ENCODE measurements at regions not wholly inside any gene's neighbourhood (a gene's known extent, or its start where the extent isn't known, plus 50 kb on each side); places are given as distances from the start of the nearest gene placed in this dataset.
"Not testable (repeated sequence)": the region's sequence is repeated elsewhere in the genome, so short reads cannot be mapped to it uniquely, and the experiment has no call there.

- not testable (repeated sequence) for DNase-seq
Measured at GRCh38 chr10:45056806-45057205, 56.1 kb downstream of the ZNF22 start.

GRCh38 chr10:45058580-45058979 is 57.9 kb downstream of the ZNF22 start:
- no peak for DNase-seq

GRCh38 chr10:45058992-45059561 is 58.4 kb downstream of the ZNF22 start:
- no peak for DNase-seq

- no peak for DNase-seq
Measured at GRCh38 chr10:45059632-45060031, 58.9 kb downstream of the ZNF22 start.

DNA sequence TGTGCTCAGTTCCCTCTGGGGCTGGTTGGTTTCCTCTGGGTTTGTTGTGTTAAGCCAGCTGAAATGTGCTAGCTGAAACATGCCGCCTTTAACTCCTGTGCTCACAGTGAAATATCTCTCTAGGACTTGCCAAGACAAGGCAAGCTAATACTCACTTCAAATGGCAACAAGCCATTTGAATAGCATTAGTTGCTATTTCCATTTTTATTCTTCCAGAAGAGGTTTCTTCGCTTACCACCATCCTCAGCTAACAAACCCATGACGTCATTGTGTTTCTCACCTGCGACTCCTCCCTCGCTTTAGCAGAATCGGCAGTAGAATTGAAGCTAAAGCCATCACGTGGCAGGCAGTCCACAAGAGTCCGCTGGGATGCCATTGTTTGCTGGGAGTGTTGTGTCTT is 61.3 kb downstream of the ZNF22 start:
- no peak for DNase-seq

- DNase-seq: no peak
Measured at GRCh38 chr10:45063591-45064231, 63.0 kb downstream of the ZNF22 start.

DNA sequence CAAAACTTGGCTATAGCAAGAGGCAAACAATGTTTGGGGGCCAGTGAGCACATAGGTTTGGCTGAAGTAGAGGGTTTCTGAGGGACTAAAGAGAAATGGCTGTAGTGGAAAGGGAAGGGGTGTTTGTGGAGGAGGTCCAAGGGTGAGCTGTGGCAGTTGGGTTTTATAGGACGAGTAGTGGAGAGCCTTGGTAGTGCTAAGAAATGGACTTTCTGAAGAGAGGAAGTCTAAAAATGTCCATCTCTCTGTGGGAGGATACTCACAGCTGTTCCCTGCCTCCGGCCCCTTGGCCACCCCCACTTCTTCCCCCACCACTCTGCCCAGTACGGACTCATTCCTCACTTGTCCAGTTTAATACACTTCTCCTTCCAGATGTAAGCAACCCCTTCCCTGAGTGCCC is 64.3 kb downstream of the ZNF22 start:
- no peak for DNase-seq

GRCh38 chr10:45071043-45071813 is 70.5 kb downstream of the ZNF22 start:
- DNase-seq: no peak

GRCh38 chr10:45075216-45075615 is 74.5 kb downstream of the ZNF22 start:
- no peak for DNase-seq

DNA sequence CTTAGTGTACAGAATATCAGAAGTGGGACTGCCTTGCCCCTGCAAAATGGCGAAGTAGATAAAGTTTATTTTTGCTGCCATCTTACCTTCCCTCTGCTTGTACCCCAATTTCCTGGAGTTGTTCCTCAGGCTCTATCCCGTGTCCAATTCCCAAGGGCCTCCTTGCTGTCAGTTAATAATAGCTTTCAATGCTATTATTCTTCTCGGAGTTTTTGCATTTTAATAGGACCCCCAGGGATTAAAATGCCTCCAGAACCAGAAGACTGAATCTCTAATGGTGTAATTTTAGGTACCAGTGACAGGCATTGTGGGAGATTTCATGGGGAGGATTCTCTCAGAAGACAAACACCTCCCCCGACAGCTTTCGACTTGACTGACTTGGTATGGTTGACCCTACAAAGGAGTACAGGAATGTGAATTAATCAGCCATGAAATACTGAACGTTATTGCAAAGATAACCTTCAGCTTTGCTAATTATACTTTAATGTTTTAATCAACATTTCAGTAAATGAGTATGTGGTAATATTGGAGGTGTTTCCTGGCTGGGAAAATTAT is 75.2 kb downstream of the ZNF22 start:
- DNase-seq: no peak

DNA sequence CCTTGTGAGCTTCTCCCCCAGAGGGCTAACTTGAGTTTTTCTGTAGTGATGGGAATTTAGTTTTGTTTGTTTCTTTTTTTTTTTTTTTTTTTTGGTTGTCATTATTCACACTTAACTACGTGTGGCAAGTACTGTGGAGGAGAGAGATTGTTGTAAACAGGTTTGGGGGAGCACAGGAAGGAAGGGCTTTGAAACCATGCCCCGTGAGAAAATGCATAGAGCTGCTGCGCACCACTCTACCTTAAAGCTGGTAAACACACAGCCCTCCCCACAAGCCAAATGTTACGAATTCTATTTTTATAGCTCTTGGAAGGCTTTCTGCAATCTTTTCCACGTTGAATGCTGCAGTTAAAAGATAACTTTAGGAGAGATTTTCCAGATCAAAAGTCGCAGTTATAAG is 76.2 kb downstream of the ZNF22 start:
- DNase-seq: no peak

GRCh38 chr10:45080331-45080730 is 79.6 kb downstream of the ZNF22 start:
- DNase-seq: no peak

- DNase-seq: no peak
Measured at GRCh38 chr10:45082176-45082575, 81.5 kb downstream of the ZNF22 start.

GRCh38 chr10:45091968-45092367 is 91.2 kb downstream of the ZNF22 start:
- DNase-seq: no peak

DNA sequence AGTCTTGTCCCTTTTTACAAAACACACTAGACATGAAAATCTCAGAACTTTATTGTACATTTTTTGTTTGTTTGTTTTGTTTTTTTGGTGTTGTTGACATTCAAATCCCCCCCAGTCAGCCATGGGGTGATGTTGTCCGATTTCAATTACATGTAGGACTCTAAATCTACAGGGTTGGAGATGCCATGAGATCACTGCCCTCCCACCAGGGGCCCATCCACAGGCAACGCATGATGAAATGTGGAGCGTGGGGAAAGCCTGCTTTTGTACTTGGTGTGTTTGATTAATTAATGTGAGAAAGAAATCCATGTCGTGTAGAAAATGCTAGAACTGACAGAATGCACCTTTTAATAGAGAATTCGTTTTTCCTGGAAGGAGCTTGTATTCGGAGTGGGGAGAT is 93.2 kb downstream of the ZNF22 start:
- DNase-seq: no peak

DNA sequence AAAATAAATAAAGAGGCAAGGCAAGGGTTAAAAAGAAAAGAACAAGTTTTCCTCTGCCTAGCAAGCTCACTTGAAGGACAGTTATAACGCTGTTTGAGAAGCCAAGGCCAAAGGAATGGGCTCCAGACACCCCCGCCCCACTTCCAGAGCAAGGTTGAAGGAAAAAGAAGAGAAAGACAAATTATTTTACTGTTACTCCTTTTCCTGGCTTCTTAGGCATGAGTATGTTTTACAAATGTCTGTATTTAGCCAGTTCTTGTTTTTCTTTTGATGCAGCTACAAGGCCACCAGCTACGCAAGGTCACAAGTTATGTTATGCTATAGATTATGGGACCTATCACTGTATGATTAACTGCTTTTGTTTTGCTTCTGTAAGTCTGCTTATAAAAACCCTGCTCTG is 94.6 kb downstream of the ZNF22 start:
- no peak for DNase-seq

- DNase-seq: no peak
Measured at GRCh38 chr10:45096001-45096400, 95.3 kb downstream of the ZNF22 start.

DNA sequence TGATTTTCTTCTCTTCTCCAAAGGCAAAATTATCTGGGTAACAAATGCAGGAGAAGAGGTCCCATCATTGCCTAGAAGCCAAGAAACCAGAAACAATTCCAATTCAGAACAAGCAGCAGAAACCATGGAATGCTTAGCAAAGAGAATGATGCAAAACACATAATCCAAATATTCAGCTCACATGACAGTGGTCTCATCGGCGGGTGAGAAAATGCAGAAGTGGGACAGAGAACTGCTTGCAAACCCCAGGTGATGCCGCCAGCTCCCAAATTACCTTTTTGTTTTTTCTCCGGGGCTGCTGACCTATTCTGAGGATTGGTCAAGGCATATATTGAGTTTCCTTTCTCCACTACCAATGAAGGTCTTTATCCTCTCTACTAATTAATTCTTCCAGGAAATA is 99.7 kb downstream of the ZNF22 start:
- no peak for DNase-seq

GRCh38 chr10:45104674-45105073 is 104.0 kb downstream of the ZNF22 start:
- no peak for DNase-seq

GRCh38 chr10:45105309-45105708 is 104.6 kb downstream of the ZNF22 start:
- not testable (repeated sequence) for DNase-seq

GRCh38 chr10:45106236-45106856 is 105.6 kb downstream of the ZNF22 start:
- DNase-seq: no peak

GRCh38 chr10:45111509-45111908 is 110.8 kb downstream of the ZNF22 start:
- no peak for DNase-seq

- not testable (repeated sequence) for DNase-seq
Measured at GRCh38 chr10:45117940-45118339, 117.2 kb downstream of the ZNF22 start.

DNA sequence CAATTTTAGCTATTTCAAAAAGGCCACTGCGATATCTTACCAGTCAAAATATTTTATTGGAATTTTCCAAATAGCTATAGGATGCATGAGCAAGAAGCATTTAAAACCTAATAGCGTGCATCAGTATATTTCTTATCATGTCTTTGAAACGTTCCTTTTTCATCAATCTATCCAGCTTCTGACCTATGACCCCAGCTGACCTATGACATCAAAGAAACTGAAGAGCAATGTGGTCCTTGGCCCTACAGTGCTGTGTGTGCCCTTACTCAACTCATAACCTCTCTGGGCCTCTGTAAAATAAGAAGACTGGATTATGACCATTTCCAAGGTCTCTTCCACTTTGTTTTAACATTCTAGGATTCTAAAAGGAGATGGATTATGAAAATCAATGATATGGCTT is 118.2 kb downstream of the ZNF22 start:
- no peak for DNase-seq
